ENCODE measurements at regions not wholly inside any gene's neighbourhood (a gene's known extent, or its start where the extent isn't known, plus 50 kb on each side); places are given as distances from the start of the nearest gene placed in this dataset.
A peak's percentile ranks its signal among the peaks of the same experiment; 100 is the strongest.

GRCh38 chr3:113157408-113158030 is 53.8 kb upstream of the BOC start:
- TF ChIP-seq POLR2A (IDR thresholded peaks at IDR 0.05): no peak
- TF ChIP-seq, protein P1, sequence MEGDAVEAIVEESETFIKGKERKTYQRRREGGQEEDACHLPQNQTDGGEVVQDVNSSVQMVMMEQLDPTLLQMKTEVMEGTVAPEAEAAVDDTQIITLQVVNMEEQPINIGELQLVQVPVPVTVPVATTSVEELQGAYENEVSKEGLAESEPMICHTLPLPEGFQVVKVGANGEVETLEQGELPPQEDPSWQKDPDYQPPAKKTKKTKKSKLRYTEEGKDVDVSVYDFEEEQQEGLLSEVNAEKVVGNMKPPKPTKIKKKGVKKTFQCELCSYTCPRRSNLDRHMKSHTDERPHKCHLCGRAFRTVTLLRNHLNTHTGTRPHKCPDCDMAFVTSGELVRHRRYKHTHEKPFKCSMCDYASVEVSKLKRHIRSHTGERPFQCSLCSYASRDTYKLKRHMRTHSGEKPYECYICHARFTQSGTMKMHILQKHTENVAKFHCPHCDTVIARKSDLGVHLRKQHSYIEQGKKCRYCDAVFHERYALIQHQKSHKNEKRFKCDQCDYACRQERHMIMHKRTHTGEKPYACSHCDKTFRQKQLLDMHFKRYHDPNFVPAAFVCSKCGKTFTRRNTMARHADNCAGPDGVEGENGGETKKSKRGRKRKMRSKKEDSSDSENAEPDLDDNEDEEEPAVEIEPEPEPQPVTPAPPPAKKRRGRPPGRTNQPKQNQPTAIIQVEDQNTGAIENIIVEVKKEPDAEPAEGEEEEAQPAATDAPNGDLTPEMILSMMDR (IDR thresholded peaks at IDR 0.05): no peak
- 51 to 54% methylated on average over 3 of the region's 3 CpGs for WGBS, 2 donors
- no peak overlapping the region for H3K4me3 ChIP-seq
- DNase-seq: peak; percentile 77
- H3K9me3 ChIP-seq: no peaks in the 10 kb centered on the region
- no peaks in the 10 kb centered on the region for H3K4me1 ChIP-seq
- no peaks in the 10 kb centered on the region for H3K27me3 ChIP-seq
- H3K36me3 ChIP-seq (ENCODE audit: low read depth, missing control alignments): no peaks in the 10 kb centered on the region
- intact Hi-C loops (cut with DNase I; ENCODE audit: low total_unique reads): no loop called here
- no peak overlapping the region for H3K27ac ChIP-seq

DNA sequence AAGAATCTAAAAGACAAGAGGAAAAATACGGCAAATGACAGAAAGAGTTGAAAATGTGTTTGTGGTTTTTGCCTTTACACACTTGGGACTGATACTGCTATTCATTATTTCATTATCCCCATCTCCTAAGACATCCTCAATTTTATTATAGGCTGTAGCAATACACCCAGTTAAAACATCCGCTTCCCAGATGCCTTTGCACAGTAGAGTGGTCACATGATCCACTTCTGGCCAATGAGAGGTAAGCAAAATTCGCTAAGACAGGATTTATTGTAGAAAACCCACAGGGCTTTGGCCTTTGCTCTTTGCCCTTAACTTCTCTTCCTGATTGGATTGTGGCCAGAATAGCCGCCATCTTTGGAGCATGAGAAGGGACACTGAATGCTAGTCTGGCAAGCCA is 53.2 kb upstream of the BOC start:
- intact Hi-C loops (cut with DNase I; ENCODE audit: low total_unique reads): no loop called here
- Histone ChIP-seq H3K4me3 (no peak overlapping the region), H3K27ac (no peak overlapping the region), H3K4me1 (no peaks in the 10 kb centered on the region), H3K36me3 (ENCODE audit: low read depth, missing control alignments) (no peaks in the 10 kb centered on the region), H3K27me3 (no peaks in the 10 kb centered on the region), H3K9me3 (no peaks in the 10 kb centered on the region)
- TF ChIP-seq, protein P1 (IDR thresholded peaks at IDR 0.05): no peak
- no peak for TF ChIP-seq POLR2A (IDR thresholded peaks at IDR 0.05)
- 61 to 64% methylated on average over 4 of the region's 4 CpGs for WGBS, 2 donors
- peak; percentile 38 for DNase-seq
